ENCODE measurements at regions not wholly inside any gene's neighbourhood (a gene's known extent, or its start where the extent isn't known, plus 50 kb on each side); places are given as distances from the start of the nearest gene placed in this dataset.

DNA sequence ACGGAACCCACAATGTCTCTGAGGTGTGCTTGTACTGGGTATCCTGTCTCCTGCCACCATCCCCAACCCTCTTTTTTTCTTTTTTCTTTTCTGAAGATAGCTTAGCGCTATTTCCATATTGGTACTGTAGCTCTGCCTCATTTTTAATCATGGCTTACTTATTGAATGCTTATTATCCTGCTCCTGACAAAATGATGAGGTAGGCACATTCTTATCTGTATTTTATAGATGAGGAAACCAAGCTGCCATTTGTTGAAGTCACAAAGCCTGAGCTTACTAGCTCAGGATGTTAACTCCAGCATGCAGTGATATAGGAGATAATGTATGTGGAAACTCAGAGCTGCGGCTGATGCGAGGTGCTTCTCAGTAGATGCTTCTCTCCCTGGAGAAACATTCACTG, 61.4 kb upstream of the GPR6 start:
- no peaks in the 10 kb centered on the region for H3K9me3 ChIP-seq (ENCODE audit: control insufficient read depth, low read depth, low read length)
- no peak for FAIRE-seq
- dilution Hi-C loops (cut with MboI; ENCODE audit: extremely low pct_ligation_motif_present, low sequenced_read_pairs): no loop called here
- H3K36me3 ChIP-seq (ENCODE audit: control insufficient read depth in 2 of 2, extremely low read depth in 1 of 2, insufficient read depth in 2 of 2, low read length in 2 of 2): no peaks in the 10 kb centered on the region
- no peak for DNase-seq (ENCODE audit: low read depth, low spot score)
- no peaks in the 10 kb centered on the region for H3K27me3 ChIP-seq (ENCODE audit: control insufficient read depth, extremely low read depth, insufficient read depth, low read length)
- H3K4me1 ChIP-seq (ENCODE audit: control insufficient read depth, extremely low read depth, insufficient read depth, low read length): no peaks in the 10 kb centered on the region
- H4K20me1 ChIP-seq (ENCODE audit: control insufficient read depth, extremely low read depth, insufficient read depth, low read length): no peaks in the 10 kb centered on the region
- no peaks in the 10 kb centered on the region for H3K9me1 ChIP-seq (ENCODE audit: control insufficient read depth, extremely low read depth, insufficient read depth, low read length)
- H3K9ac ChIP-seq (ENCODE audit: control insufficient read depth, extremely low read depth, insufficient read depth, low read length): no peak overlapping the region
- no peak overlapping the region for H3K27ac ChIP-seq (ENCODE audit: control insufficient read depth, insufficient read depth, low read length)
- H3K79me2 ChIP-seq (ENCODE audit: control insufficient read depth, insufficient read depth, low read length): no peaks in the 10 kb centered on the region
- no peak overlapping the region for H2AFZ ChIP-seq (ENCODE audit: control insufficient read depth, low read length)
- TF ChIP-seq, protein P1, sequence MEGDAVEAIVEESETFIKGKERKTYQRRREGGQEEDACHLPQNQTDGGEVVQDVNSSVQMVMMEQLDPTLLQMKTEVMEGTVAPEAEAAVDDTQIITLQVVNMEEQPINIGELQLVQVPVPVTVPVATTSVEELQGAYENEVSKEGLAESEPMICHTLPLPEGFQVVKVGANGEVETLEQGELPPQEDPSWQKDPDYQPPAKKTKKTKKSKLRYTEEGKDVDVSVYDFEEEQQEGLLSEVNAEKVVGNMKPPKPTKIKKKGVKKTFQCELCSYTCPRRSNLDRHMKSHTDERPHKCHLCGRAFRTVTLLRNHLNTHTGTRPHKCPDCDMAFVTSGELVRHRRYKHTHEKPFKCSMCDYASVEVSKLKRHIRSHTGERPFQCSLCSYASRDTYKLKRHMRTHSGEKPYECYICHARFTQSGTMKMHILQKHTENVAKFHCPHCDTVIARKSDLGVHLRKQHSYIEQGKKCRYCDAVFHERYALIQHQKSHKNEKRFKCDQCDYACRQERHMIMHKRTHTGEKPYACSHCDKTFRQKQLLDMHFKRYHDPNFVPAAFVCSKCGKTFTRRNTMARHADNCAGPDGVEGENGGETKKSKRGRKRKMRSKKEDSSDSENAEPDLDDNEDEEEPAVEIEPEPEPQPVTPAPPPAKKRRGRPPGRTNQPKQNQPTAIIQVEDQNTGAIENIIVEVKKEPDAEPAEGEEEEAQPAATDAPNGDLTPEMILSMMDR (optimal IDR thresholded peaks at IDR 0.05 in 1 of 3, IDR thresholded peaks at IDR 0.05 in 1 of 3, conservative IDR thresholded peaks at IDR 0.05 in 1 of 3; ENCODE audit: extremely low read depth in 1 of 3, insufficient read depth in 2 of 3, low read length in 3 of 3): no peak
- TF ChIP-seq EZH2 (IDR thresholded peaks at IDR 0.05; ENCODE audit: low read length): no peak
- H3K4me2 ChIP-seq (ENCODE audit: control insufficient read depth, extremely low read depth, insufficient read depth, low read depth, low read length): no peak overlapping the region
- H3K4me3 ChIP-seq (ENCODE audit: control insufficient read depth in 2 of 3, extremely low read depth in 1 of 3, insufficient read depth in 2 of 3, low read depth in 1 of 3, low read length in 3 of 3): no peak overlapping the region

DNA sequence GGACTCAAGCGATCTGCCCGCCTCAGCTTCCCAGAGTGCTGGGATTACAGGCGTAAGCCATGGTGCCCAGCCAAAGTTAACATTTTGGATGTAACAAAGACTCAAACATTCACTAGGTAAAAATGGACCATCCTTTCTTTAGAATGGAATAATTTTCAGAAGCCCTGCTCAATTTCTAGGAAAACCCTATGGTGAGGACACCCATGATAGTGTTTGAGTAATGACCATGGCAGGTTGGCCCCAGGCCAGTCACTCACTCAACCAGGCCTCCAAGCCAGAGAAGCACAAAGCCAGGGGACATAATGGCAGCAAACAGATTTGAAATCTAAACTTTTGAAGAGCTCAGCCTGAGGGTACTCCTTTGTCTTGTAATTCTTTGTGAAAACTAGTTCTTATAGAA, 59.9 kb upstream of the GPR6 start:
- no peaks in the 10 kb centered on the region for H3K4me1 ChIP-seq (ENCODE audit: control insufficient read depth, extremely low read depth, insufficient read depth, low read length)
- TF ChIP-seq, protein P1 (optimal IDR thresholded peaks at IDR 0.05 in 1 of 3, IDR thresholded peaks at IDR 0.05 in 1 of 3, conservative IDR thresholded peaks at IDR 0.05 in 1 of 3; ENCODE audit: extremely low read depth in 1 of 3, insufficient read depth in 2 of 3, low read length in 3 of 3): no peak
- no peak for TF ChIP-seq EZH2 (IDR thresholded peaks at IDR 0.05; ENCODE audit: low read length)
- H3K4me2 ChIP-seq (ENCODE audit: control insufficient read depth, extremely low read depth, insufficient read depth, low read depth, low read length): no peak overlapping the region
- H3K9me3 ChIP-seq (ENCODE audit: control insufficient read depth, low read depth, low read length): no peaks in the 10 kb centered on the region
- H3K36me3 ChIP-seq (ENCODE audit: control insufficient read depth in 2 of 2, extremely low read depth in 1 of 2, insufficient read depth in 2 of 2, low read length in 2 of 2): no peaks in the 10 kb centered on the region
- H3K79me2 ChIP-seq (ENCODE audit: control insufficient read depth, insufficient read depth, low read length): no peaks in the 10 kb centered on the region
- no peak overlapping the region for H3K9ac ChIP-seq (ENCODE audit: control insufficient read depth, extremely low read depth, insufficient read depth, low read length)
- H2AFZ ChIP-seq (ENCODE audit: control insufficient read depth, low read length): no peak overlapping the region
- no peaks in the 10 kb centered on the region for H3K9me1 ChIP-seq (ENCODE audit: control insufficient read depth, extremely low read depth, insufficient read depth, low read length)
- no peaks in the 10 kb centered on the region for H4K20me1 ChIP-seq (ENCODE audit: control insufficient read depth, extremely low read depth, insufficient read depth, low read length)
- H3K4me3 ChIP-seq (ENCODE audit: control insufficient read depth in 2 of 3, extremely low read depth in 1 of 3, insufficient read depth in 2 of 3, low read depth in 1 of 3, low read length in 3 of 3): no peak overlapping the region
- DNase-seq (ENCODE audit: low read depth, low spot score): no peak
- no peak for FAIRE-seq
- H3K27me3 ChIP-seq (ENCODE audit: control insufficient read depth, extremely low read depth, insufficient read depth, low read length): no peaks in the 10 kb centered on the region
- dilution Hi-C loops (cut with MboI; ENCODE audit: extremely low pct_ligation_motif_present, low sequenced_read_pairs): no loop called here
- H3K27ac ChIP-seq (ENCODE audit: control insufficient read depth, insufficient read depth, low read length): no peak overlapping the region

Data from keratinocyte (primary cell).